ENCODE measurements at regions not wholly inside any gene's neighbourhood (a gene's known extent, or its start where the extent isn't known, plus 50 kb on each side); places are given as distances from the start of the nearest gene placed in this dataset.

DNA sequence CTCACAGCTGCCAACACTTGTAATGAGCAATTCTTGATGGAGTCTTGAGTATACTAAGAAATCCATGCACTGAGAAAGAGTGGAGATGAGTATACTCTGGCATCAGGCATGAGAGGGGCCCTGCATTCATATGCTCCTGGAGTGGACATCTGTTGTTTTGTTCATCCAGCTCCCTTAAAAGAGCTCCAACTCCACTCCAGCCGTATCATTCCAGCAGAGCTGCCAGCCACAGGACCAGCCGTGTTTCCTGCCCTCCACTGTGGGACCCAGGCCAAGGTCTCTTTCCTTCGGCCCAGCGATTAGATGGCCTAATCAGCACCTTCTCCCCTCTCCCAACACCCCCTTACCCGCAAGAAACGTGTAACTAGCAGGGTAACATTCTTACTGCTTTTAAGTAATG is 144.5 kb downstream of the OMA1 start:
- Histone ChIP-seq H3K27me3 (ENCODE audit: control insufficient read depth, insufficient read depth, low read length) (no peaks in the 10 kb centered on the region), H3K9ac (ENCODE audit: low read length) (no peak overlapping the region), H3K4me3 (ENCODE audit: low read length) (no peak overlapping the region), H3K36me3 (ENCODE audit: control insufficient read depth, insufficient read depth, low read length) (no peaks in the 10 kb centered on the region), H3K4me1 (ENCODE audit: control insufficient read depth, insufficient read depth, low read length) (no peaks in the 10 kb centered on the region), H3K9me3 (ENCODE audit: control insufficient read depth, low read length) (no peaks in the 10 kb centered on the region)

GRCh38 chr1:58399176-58399575 is 147.3 kb downstream of the OMA1 start:
- H3K27me3 ChIP-seq (ENCODE audit: control insufficient read depth, insufficient read depth, low read length), result no peaks in the 10 kb centered on the region
- no peak overlapping the region for H3K9ac ChIP-seq (ENCODE audit: low read length)
- H3K4me1 ChIP-seq (ENCODE audit: control insufficient read depth, insufficient read depth, low read length), result no peaks in the 10 kb centered on the region

GRCh38 chr1:58398714-58399113 is 147.8 kb downstream of the OMA1 start:
- no peaks in the 10 kb centered on the region for H3K27me3 ChIP-seq (ENCODE audit: control insufficient read depth, insufficient read depth, low read length)
- H3K9me3 ChIP-seq (ENCODE audit: control insufficient read depth, low read length), result no peaks in the 10 kb centered on the region
- H3K4me3 ChIP-seq (ENCODE audit: low read length), result no peak overlapping the region
- no peaks in the 10 kb centered on the region for H3K36me3 ChIP-seq (ENCODE audit: control insufficient read depth, insufficient read depth, low read length)
- H3K4me1 ChIP-seq (ENCODE audit: control insufficient read depth, insufficient read depth, low read length), result no peaks in the 10 kb centered on the region
- H3K9ac ChIP-seq (ENCODE audit: low read length), result no peak overlapping the region

More at GRCh38 chr1:58399176-58399575, 147.3 kb downstream of the OMA1 start:
- Histone ChIP-seq H3K36me3 (ENCODE audit: control insufficient read depth, insufficient read depth, low read length) (no peaks in the 10 kb centered on the region), H3K9me3 (ENCODE audit: control insufficient read depth, low read length) (no peaks in the 10 kb centered on the region), H3K4me3 (ENCODE audit: low read length) (no peak overlapping the region)

DNA sequence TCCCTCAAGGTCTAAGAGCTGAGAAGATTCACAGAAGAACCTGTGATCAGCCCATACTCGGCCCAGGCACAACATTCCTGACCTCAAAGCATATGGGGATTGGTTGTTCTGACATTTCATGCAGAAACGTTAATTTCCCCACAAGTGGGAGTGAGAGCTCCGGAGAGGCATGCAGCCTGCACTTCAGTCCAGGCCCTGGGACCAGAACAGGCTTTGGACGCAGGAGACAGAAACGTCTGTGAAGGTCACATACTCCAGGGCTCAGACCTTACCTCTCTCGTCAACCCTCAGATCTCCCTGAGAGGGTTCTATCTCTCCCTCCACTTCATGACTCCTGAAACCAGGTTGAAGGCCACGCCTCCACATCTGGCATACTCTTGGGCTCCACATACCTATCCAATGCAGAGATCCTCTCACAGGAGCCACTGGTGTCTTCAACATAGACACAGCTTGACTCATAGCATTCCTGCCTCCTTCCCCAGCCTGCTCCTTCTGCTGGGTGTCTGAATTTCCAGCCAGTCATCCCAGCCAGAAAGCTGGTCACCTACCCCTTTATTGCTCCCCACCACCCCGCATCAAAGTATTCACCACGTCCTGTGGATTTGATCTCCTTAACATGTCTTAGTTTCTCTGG is 149.2 kb downstream of the OMA1 start:
- Histone ChIP-seq H3K9me3 (ENCODE audit: control insufficient read depth, low read length) (no peaks in the 10 kb centered on the region), H3K36me3 (ENCODE audit: control insufficient read depth, insufficient read depth, low read length) (no peaks in the 10 kb centered on the region), H3K4me3 (ENCODE audit: low read length) (no peak overlapping the region), H3K27me3 (ENCODE audit: control insufficient read depth, insufficient read depth, low read length) (no peaks in the 10 kb centered on the region), H3K9ac (ENCODE audit: low read length) (no peak overlapping the region), H3K4me1 (ENCODE audit: control insufficient read depth, insufficient read depth, low read length) (no peaks in the 10 kb centered on the region)

DNA sequence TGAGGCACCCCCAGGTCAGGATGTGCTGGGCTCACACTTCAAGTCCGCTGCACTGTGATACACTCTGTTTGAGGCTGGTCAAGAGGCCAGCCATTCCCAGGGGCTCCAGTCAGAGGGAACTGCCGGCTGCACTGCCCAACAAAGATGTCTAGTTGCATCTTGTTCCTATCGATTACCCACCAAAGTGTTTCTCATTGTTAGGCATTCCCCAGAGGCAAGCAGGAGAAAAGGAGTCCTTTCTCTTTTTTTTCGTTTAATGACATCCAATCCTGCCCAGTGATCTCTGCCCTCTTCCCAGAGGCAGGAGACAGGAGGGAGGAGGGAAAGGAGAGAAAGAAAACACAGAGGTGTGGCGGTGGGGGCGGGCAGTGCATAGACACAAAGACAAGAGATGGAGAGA is 150.4 kb downstream of the OMA1 start:
- Histone ChIP-seq H3K36me3 (ENCODE audit: control insufficient read depth, insufficient read depth, low read length) (no peaks in the 10 kb centered on the region), H3K4me1 (ENCODE audit: control insufficient read depth, insufficient read depth, low read length) (no peaks in the 10 kb centered on the region), H3K9ac (ENCODE audit: low read length) (no peak overlapping the region), H3K4me3 (ENCODE audit: low read length) (no peak overlapping the region), H3K27me3 (ENCODE audit: control insufficient read depth, insufficient read depth, low read length) (no peaks in the 10 kb centered on the region), H3K9me3 (ENCODE audit: control insufficient read depth, low read length) (no peaks in the 10 kb centered on the region)

DNA sequence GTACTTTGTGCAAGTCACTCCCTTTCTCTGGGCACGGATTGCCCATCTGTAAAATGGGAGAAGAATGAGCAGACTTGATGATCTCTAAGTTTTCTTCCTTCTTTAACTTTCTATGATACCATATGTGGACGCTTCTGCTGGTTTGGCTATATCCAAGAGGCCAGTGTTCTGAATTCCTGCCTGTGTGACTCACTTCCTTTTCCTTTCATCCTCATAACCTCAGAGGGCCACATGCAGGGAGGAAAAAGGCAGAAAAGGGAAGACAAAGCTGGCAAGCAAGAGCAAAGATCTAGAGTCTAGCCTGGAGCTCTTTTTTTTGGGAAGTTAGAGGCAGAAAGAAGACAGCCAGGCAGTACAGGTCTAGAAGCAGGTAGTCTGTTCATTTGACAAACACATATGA is 151.2 kb downstream of the OMA1 start:
- H3K9ac ChIP-seq (ENCODE audit: low read length), result no peak overlapping the region

DNA sequence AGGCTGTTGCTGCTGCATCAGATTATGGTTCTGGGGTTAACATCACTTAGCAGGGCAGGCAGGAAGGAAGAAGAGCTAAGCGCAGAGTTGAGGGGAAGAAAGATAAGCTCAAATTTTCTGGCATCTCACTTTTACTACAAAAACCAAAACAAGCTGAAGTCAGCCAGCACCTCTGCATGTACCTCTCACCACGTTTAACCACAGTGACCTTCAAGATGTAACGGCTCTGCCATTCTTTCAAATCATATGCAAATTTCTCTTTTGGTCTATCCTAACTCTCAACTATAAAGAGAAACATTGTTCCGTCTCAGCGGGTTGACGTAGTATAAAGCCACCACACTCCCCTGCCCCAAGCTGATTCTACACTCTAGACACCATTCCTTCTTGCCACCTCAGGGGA is 154.4 kb downstream of the OMA1 start:
- H3K9ac ChIP-seq (ENCODE audit: low read length), result no peak overlapping the region
- H3K4me3 ChIP-seq (ENCODE audit: low read length), result no peak overlapping the region
- no peaks in the 10 kb centered on the region for H3K4me1 ChIP-seq (ENCODE audit: control insufficient read depth, insufficient read depth, low read length)
- no peaks in the 10 kb centered on the region for H3K27me3 ChIP-seq (ENCODE audit: control insufficient read depth, insufficient read depth, low read length)
- H3K36me3 ChIP-seq (ENCODE audit: control insufficient read depth, insufficient read depth, low read length), result no peaks in the 10 kb centered on the region
- no peaks in the 10 kb centered on the region for H3K9me3 ChIP-seq (ENCODE audit: control insufficient read depth, low read length)

More for the DNA sequence above, 151.2 kb downstream of the OMA1 start:
- Histone ChIP-seq H3K27me3 (ENCODE audit: control insufficient read depth, insufficient read depth, low read length) (no peaks in the 10 kb centered on the region), H3K36me3 (ENCODE audit: control insufficient read depth, insufficient read depth, low read length) (no peaks in the 10 kb centered on the region), H3K4me3 (ENCODE audit: low read length) (no peak overlapping the region), H3K4me1 (ENCODE audit: control insufficient read depth, insufficient read depth, low read length) (no peaks in the 10 kb centered on the region), H3K9me3 (ENCODE audit: control insufficient read depth, low read length) (no peaks in the 10 kb centered on the region)

DNA sequence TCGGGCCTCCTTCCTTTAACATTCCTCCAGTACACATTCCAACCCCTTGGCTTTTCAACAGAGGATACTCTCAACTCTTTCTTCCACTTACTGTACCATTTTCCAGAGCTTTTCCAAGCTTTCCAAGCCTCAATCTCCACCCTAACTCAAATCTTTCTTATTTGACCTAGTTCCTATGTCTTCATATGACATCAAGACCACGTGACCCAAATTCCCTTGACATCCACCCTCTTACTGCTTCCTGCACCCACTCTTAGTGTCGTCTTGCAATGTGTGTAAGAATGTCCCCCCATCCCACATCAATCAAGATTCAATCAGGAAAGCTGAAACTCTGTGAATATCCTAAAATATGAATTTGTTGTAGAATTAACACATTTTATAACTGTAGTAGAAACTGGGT is 155.0 kb downstream of the OMA1 start:
- H3K9me3 ChIP-seq (ENCODE audit: control insufficient read depth, low read length), result no peaks in the 10 kb centered on the region
- no peak overlapping the region for H3K4me3 ChIP-seq (ENCODE audit: low read length)
- H3K36me3 ChIP-seq (ENCODE audit: control insufficient read depth, insufficient read depth, low read length), result no peaks in the 10 kb centered on the region
- H3K9ac ChIP-seq (ENCODE audit: low read length), result no peak overlapping the region
- no peaks in the 10 kb centered on the region for H3K27me3 ChIP-seq (ENCODE audit: control insufficient read depth, insufficient read depth, low read length)
- H3K4me1 ChIP-seq (ENCODE audit: control insufficient read depth, insufficient read depth, low read length), result no peaks in the 10 kb centered on the region

- Histone ChIP-seq H3K4me3 (ENCODE audit: low read length) (no peak overlapping the region), H3K4me1 (ENCODE audit: control insufficient read depth, insufficient read depth, low read length) (no peaks in the 10 kb centered on the region), H3K36me3 (ENCODE audit: control insufficient read depth, insufficient read depth, low read length) (no peaks in the 10 kb centered on the region), H3K9me3 (ENCODE audit: control insufficient read depth, low read length) (no peaks in the 10 kb centered on the region), H3K27me3 (ENCODE audit: control insufficient read depth, insufficient read depth, low read length) (no peaks in the 10 kb centered on the region), H3K9ac (ENCODE audit: low read length) (no peak overlapping the region)
Observed at GRCh38 chr1:58391056-58391455, 155.5 kb downstream of the OMA1 start.

- no peaks in the 10 kb centered on the region for H3K36me3 ChIP-seq (ENCODE audit: control insufficient read depth, insufficient read depth, low read length)
- no peak overlapping the region for H3K9ac ChIP-seq (ENCODE audit: low read length)
- no peaks in the 10 kb centered on the region for H3K27me3 ChIP-seq (ENCODE audit: control insufficient read depth, insufficient read depth, low read length)
- H3K9me3 ChIP-seq (ENCODE audit: control insufficient read depth, low read length), result no peaks in the 10 kb centered on the region
- no peaks in the 10 kb centered on the region for H3K4me1 ChIP-seq (ENCODE audit: control insufficient read depth, insufficient read depth, low read length)
- no peak overlapping the region for H3K4me3 ChIP-seq (ENCODE audit: low read length)
Observed at GRCh38 chr1:58390091-58390490, 156.4 kb downstream of the OMA1 start.

GRCh38 chr1:58380345-58380744 is 166.2 kb downstream of the OMA1 start:
- Histone ChIP-seq H3K4me1 (ENCODE audit: control insufficient read depth, insufficient read depth, low read length) (no peaks in the 10 kb centered on the region), H3K36me3 (ENCODE audit: control insufficient read depth, insufficient read depth, low read length) (no peaks in the 10 kb centered on the region), H3K27me3 (ENCODE audit: control insufficient read depth, insufficient read depth, low read length) (no peaks in the 10 kb centered on the region), H3K9ac (ENCODE audit: low read length) (no peak overlapping the region), H3K9me3 (ENCODE audit: control insufficient read depth, low read length) (no peaks in the 10 kb centered on the region), H3K4me3 (ENCODE audit: low read length) (no peak overlapping the region)

GRCh38 chr1:58367217-58367616 is 179.3 kb downstream of the OMA1 start:
- no peaks in the 10 kb centered on the region for H3K36me3 ChIP-seq (ENCODE audit: control insufficient read depth, insufficient read depth, low read length)
- no peaks in the 10 kb centered on the region for H3K27me3 ChIP-seq (ENCODE audit: control insufficient read depth, insufficient read depth, low read length)
- no peak overlapping the region for H3K4me3 ChIP-seq (ENCODE audit: low read length)
- no peak overlapping the region for H3K9ac ChIP-seq (ENCODE audit: low read length)
- no peaks in the 10 kb centered on the region for H3K9me3 ChIP-seq (ENCODE audit: control insufficient read depth, low read length)
- no peaks in the 10 kb centered on the region for H3K4me1 ChIP-seq (ENCODE audit: control insufficient read depth, insufficient read depth, low read length)

DNA sequence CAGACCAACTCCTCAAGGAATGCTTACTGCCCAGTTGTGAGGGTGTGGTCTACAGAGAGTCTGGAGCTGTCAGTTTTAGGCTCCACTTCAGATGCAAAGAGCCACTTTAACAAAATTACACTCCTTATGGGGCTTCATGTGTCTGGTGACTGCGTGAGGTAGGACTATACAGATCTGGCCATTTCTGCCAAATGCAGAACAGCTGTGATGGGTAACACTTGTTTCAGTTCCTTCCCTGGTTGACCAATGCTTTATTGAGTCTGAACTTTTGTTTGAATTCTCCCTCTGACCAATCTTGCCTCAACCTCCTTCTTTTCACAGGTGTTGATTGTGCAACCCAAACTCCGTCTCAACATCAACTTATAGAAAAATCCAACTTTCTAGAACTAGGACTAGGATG is 181.2 kb downstream of the OMA1 start:
- Histone ChIP-seq H3K9ac (ENCODE audit: low read length) (no peak overlapping the region), H3K36me3 (ENCODE audit: control insufficient read depth, insufficient read depth, low read length) (no peaks in the 10 kb centered on the region), H3K4me1 (ENCODE audit: control insufficient read depth, insufficient read depth, low read length) (no peaks in the 10 kb centered on the region), H3K4me3 (ENCODE audit: low read length) (no peak overlapping the region), H3K9me3 (ENCODE audit: control insufficient read depth, low read length) (no peaks in the 10 kb centered on the region), H3K27me3 (ENCODE audit: control insufficient read depth, insufficient read depth, low read length) (no peaks in the 10 kb centered on the region)
